NT2/D1 (cell line): ENCODE measurements at regions not wholly inside any gene's neighbourhood (a gene's known extent, or its start where the extent isn't known, plus 50 kb on each side); places are given as distances from the start of the nearest gene placed in this dataset.

Experiments used
- YY1 ChIP-seq: IDR thresholded peaks from 2 replicates; pipeline ENCODE4 v1.6.1; 2011; ENCODE audit not compliant: insufficient read length, insufficient read depth
- ZNF274 ChIP-seq: IDR thresholded peaks from 2 replicates; pipeline ENCODE4 v1.6.1; 2011; ENCODE audit warnings: mild to moderate bottlenecking, low read depth, low read length

- TF ChIP-seq YY1 (no peak), ZNF274 (no peak)
Measured at GRCh38 chr6:117771403-117771802, 96.1 kb downstream of the NUS1 start.
